Spleen (tissue), 7 donors: ENCODE measurements at regions not wholly inside any gene's neighbourhood (a gene's known extent, or its start where the extent isn't known, plus 50 kb on each side); places are given as distances from the start of the nearest gene placed in this dataset.
"Not testable (repeated sequence)": the region's sequence is repeated elsewhere in the genome, so short reads cannot be mapped to it uniquely, and the experiment has no call there.

Experiments
- CTCF ChIP-seq, 11 experiments: fragments of 200-600 bp in 7 of 11; fragments of 450-650 bp in 4 of 11; sonication (generic) in 4 of 11; IDR thresholded peaks in 8 of 11; conservative IDR thresholded peaks in 3 of 11; 1 replicate in 7 of 11; 2 replicates in 4 of 11; pipeline versions ENCODE4 v1.4.0 to v1.8.0; 2016 to 2021; ENCODE audit warnings: antibody characterized with exemption in 11 of 11, inconsistent platforms in 4 of 11, mild to moderate bottlenecking in 1 of 11
- POLR2A ChIP-seq, 3 donors: fragments of 450-650 bp; IDR thresholded peaks; one replicate each; pipeline ENCODE4 v1.5.1; 2017; ENCODE audit warnings: antibody characterized with exemption in 3 of 3, mild to moderate bottlenecking in 1 of 3
- donor health status: DM: no; HTN: no; CAD: no; lungs with moderate emphysema.
- donor health status: DM: no; HTN: no; CAD: no.
- donor health status: DM: no; HTN: no; CAD: no.

GRCh38 chr2:61723364-61723763 lies 130.5 kb downstream of the FAM161A start:
- not testable (repeated sequence) for TF ChIP-seq CTCF (IDR thresholded peaks at IDR 0.05 in 8 of 11, conservative IDR thresholded peaks at IDR 0.05 in 3 of 11); POLR2A (IDR thresholded peaks at IDR 0.05)
